HEK293 (cell line): ENCODE measurements at regions not wholly inside any gene's neighbourhood (a gene's known extent, or its start where the extent isn't known, plus 50 kb on each side); places are given as distances from the start of the nearest gene placed in this dataset.

Source experiments
- CTCF ChIA-PET: fragments of 350-600 bp; formaldehyde crosslinking; extraction: SDS; loops from one replicate; lab custom pipeline; 2021; ENCODE audit warnings: antibody characterized with exemption; lab: Yijun Ruan, JAX
- POLR2A ChIA-PET: fragments of 300-600 bp; formaldehyde crosslinking; extraction: SDS; loops from one replicate; lab custom pipeline; 2020; ENCODE audit warnings: antibody characterized with exemption, inconsistent platforms; lab: Yijun Ruan, JAX
- H3K27ac ChIP-seq: fragments of 200-500 bp; sonication (Bioruptor generic); 2 replicates; pipeline ENCODE4 v1.5.1; 2014; ENCODE audit warnings: low read depth, low read length, control low read depth, inconsistent platforms; ENCODE audit errors: extremely low read depth
- H3K36me3 ChIP-seq, 2 experiments: fragments of 200-500 bp in 1 of 2; sonication (Bioruptor generic) in 1 of 2; 1 replicate in 1 of 2; 2 replicates in 1 of 2; pipeline ENCODE4 v1.5.1; 2014 to 2017; ENCODE audit warnings: inconsistent platforms in 2 of 2, low read length in 2 of 2; ENCODE audit not compliant: control insufficient read depth in 2 of 2, insufficient read depth in 1 of 2
- H3K4me1 ChIP-seq: fragments of 200-500 bp; sonication (Bioruptor generic); 2 replicates; pipeline ENCODE4 v1.5.1; 2014; ENCODE audit warnings: mild to moderate bottlenecking, low read length, inconsistent platforms; ENCODE audit not compliant: control insufficient read depth, insufficient read depth
- H3K4me3 ChIP-seq: 2 replicates; pipeline ENCODE4 v1.5.1; 2011; ENCODE audit warnings: low read depth, mild to moderate bottlenecking, control low read depth, low read length, moderate library complexity
- H3K9me3 ChIP-seq: fragments of 200-500 bp; sonication (Bioruptor generic); 2 replicates; pipeline ENCODE4 v1.5.1; 2014; ENCODE audit warnings: low read depth, low read length, inconsistent platforms; ENCODE audit not compliant: control insufficient read depth, insufficient read depth
- ATF2 ChIP-seq: fragments of 450-650 bp; formaldehyde crosslinking; IDR thresholded peaks from 2 replicates; pipeline ENCODE4 v1.5.1; 2016; ENCODE audit warnings: missing biosample characterization, missing genetic modification characterization, low read depth
- BCL11B ChIP-seq: fragments of 450-650 bp; formaldehyde crosslinking; IDR thresholded peaks from 2 replicates; pipeline ENCODE4 v1.5.1; 2016; ENCODE audit warnings: low read depth, missing biosample characterization, missing genetic modification characterization
- HOXD13 ChIP-seq: sonication (generic); formaldehyde crosslinking; IDR thresholded peaks from 2 replicates; pipeline ENCODE4 v1.8.0; 2022; ENCODE audit warnings: missing genetic modification reagents, borderline replicate concordance
- IKZF3 ChIP-seq: fragments of 450-650 bp; IDR thresholded peaks from 2 replicates; pipeline ENCODE4 v1.5.0; 2018; ENCODE audit warnings: missing biosample characterization, mild to moderate bottlenecking, missing genetic modification characterization, moderate library complexity
- KLF8 ChIP-seq: fragments of 450-650 bp; formaldehyde crosslinking; IDR thresholded peaks from 2 replicates; pipeline ENCODE4 v1.5.1; 2016; ENCODE audit warnings: missing biosample characterization, missing genetic modification characterization
- SCRT1 ChIP-seq: fragments of 450-650 bp; formaldehyde crosslinking; IDR thresholded peaks from 2 replicates; pipeline ENCODE4 v1.5.1; 2016; ENCODE audit warnings: missing biosample characterization, missing genetic modification characterization, borderline replicate concordance
- SCRT2 ChIP-seq: fragments of 450-650 bp; formaldehyde crosslinking; IDR thresholded peaks from 2 replicates; pipeline ENCODE4 v1.5.1; 2016; ENCODE audit warnings: missing biosample characterization, missing genetic modification characterization
- ZBTB20 ChIP-seq: fragments of 450-650 bp; formaldehyde crosslinking; IDR thresholded peaks from 2 replicates; pipeline ENCODE4 v1.5.1; 2016; ENCODE audit warnings: missing biosample characterization, missing genetic modification characterization
- ZNF18 ChIP-seq: fragments of 450-650 bp; formaldehyde crosslinking; IDR thresholded peaks from 2 replicates; pipeline ENCODE4 v1.5.1; 2016; ENCODE audit warnings: missing biosample characterization, missing genetic modification characterization
- ZNF341 ChIP-seq: fragments of 450-650 bp; formaldehyde crosslinking; IDR thresholded peaks from 2 replicates; pipeline ENCODE4; 2016; ENCODE audit warnings: low read depth, missing biosample characterization, missing genetic modification characterization
- ZNF473 ChIP-seq: fragments of 450-650 bp; formaldehyde crosslinking; IDR thresholded peaks from 2 replicates; pipeline ENCODE4 v1.5.1; 2017; ENCODE audit warnings: missing biosample characterization, missing genetic modification characterization
- ZNF596 ChIP-seq: fragments of 450-650 bp; IDR thresholded peaks from 2 replicates; pipeline ENCODE4 v1.5.0; 2018; ENCODE audit warnings: missing biosample characterization, mild to moderate bottlenecking, missing genetic modification characterization, moderate library complexity
- ZNF747 ChIP-seq: fragments of 450-650 bp; formaldehyde crosslinking; IDR thresholded peaks from 2 replicates; pipeline ENCODE4 v1.5.1; 2016; ENCODE audit warnings: missing biosample characterization, missing genetic modification characterization
- ZNF785 ChIP-seq: fragments of 450-650 bp; formaldehyde crosslinking; IDR thresholded peaks from 2 replicates; pipeline ENCODE4 v1.5.1; 2016; ENCODE audit warnings: missing biosample characterization, missing genetic modification characterization
- ZSCAN18 ChIP-seq: fragments of 450-650 bp; formaldehyde crosslinking; IDR thresholded peaks from 2 replicates; pipeline ENCODE4 v1.5.1; 2016; ENCODE audit warnings: missing biosample characterization, missing genetic modification characterization
- TF ChIP-seq, protein P1 (sequence below): fragments of 450-650 bp; formaldehyde crosslinking; optimal IDR thresholded peaks from 2 replicates; pipeline ENCODE3; 2016; ENCODE audit warnings: missing biosample characterization, mild to moderate bottlenecking, missing genetic modification characterization
- TF ChIP-seq, protein P2 (sequence below): fragments of 450-650 bp; formaldehyde crosslinking; IDR thresholded peaks from 2 replicates; pipeline ENCODE4 v1.5.1; 2017; ENCODE audit warnings: missing biosample characterization, missing genetic modification characterization
- TF ChIP-seq, protein P3 (sequence below): fragments of 450-650 bp; formaldehyde crosslinking; IDR thresholded peaks from 2 replicates; pipeline ENCODE4 v1.5.1; 2016; ENCODE audit warnings: missing biosample characterization, missing genetic modification characterization
- TF ChIP-seq, protein P4 (sequence below): fragments of 450-650 bp; formaldehyde crosslinking; IDR thresholded peaks from 2 replicates; pipeline ENCODE4 v1.5.1; 2017; ENCODE audit warnings: missing biosample characterization, missing genetic modification characterization
- TF ChIP-seq, protein P5 (sequence below): fragments of 450-650 bp; formaldehyde crosslinking; IDR thresholded peaks from 2 replicates; pipeline ENCODE4 v1.5.1; 2016; ENCODE audit warnings: missing biosample characterization, missing genetic modification characterization, low read depth

- TF ChIP-seq IKZF3 (tag by site-specific recombination): no peak
- no peak for TF ChIP-seq ATF2
- TF ChIP-seq HOXD13 (CRISPR knock-in tag): no peak
- TF ChIP-seq ZNF747 (tag by site-specific recombination): no peak
- TF ChIP-seq, protein P1, sequence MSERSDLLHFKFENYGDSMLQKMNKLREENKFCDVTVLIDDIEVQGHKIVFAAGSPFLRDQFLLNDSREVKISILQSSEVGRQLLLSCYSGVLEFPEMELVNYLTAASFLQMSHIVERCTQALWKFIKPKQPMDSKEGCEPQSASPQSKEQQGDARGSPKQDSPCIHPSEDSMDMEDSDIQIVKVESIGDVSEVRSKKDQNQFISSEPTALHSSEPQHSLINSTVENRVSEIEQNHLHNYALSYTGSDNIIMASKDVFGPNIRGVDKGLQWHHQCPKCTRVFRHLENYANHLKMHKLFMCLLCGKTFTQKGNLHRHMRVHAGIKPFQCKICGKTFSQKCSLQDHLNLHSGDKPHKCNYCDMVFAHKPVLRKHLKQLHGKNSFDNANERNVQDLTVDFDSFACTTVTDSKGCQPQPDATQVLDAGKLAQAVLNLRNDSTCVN (tag by site-specific recombination): no peak
- TF ChIP-seq, protein P2, sequence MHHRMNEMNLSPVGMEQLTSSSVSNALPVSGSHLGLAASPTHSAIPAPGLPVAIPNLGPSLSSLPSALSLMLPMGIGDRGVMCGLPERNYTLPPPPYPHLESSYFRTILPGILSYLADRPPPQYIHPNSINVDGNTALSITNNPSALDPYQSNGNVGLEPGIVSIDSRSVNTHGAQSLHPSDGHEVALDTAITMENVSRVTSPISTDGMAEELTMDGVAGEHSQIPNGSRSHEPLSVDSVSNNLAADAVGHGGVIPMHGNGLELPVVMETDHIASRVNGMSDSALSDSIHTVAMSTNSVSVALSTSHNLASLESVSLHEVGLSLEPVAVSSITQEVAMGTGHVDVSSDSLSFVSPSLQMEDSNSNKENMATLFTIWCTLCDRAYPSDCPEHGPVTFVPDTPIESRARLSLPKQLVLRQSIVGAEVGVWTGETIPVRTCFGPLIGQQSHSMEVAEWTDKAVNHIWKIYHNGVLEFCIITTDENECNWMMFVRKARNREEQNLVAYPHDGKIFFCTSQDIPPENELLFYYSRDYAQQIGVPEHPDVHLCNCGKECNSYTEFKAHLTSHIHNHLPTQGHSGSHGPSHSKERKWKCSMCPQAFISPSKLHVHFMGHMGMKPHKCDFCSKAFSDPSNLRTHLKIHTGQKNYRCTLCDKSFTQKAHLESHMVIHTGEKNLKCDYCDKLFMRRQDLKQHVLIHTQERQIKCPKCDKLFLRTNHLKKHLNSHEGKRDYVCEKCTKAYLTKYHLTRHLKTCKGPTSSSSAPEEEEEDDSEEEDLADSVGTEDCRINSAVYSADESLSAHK (tag by site-specific recombination): no peak
- no peak for TF ChIP-seq BCL11B (tag by site-specific recombination)
- no peak for TF ChIP-seq ZNF596 (tag by site-specific recombination)
- TF ChIP-seq, protein P3, sequence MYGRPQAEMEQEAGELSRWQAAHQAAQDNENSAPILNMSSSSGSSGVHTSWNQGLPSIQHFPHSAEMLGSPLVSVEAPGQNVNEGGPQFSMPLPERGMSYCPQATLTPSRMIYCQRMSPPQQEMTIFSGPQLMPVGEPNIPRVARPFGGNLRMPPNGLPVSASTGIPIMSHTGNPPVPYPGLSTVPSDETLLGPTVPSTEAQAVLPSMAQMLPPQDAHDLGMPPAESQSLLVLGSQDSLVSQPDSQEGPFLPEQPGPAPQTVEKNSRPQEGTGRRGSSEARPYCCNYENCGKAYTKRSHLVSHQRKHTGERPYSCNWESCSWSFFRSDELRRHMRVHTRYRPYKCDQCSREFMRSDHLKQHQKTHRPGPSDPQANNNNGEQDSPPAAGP (tag by site-specific recombination): no peak
- TF ChIP-seq KLF8: no peak
- no peak for TF ChIP-seq ZNF785 (tag by site-specific recombination)
- Histone ChIP-seq H3K9me3 (no peaks in the 10 kb centered on the region), H3K36me3 (no peaks in the 10 kb centered on the region), H3K4me1 (peaks cover 4% of the 10 kb centered on the region; the same call in 1 of the 2 replicates), H3K27ac (no peak overlapping the region), H3K4me3 (no peak overlapping the region)
- ChIA-PET CTCF (no interaction called here), POLR2A (no interaction called here)
Observed at GRCh38 chr10:118118716-118119115, 72.0 kb upstream of the RAB11FIP2 start.

GRCh38 chr10:118116715-118117449, 70.1 kb upstream of the RAB11FIP2 start:
- Histone ChIP-seq H3K27ac (no peak overlapping the region), H3K4me3 (no peak overlapping the region), H3K36me3 (no peaks in the 10 kb centered on the region), H3K4me1 (peaks cover 4% of the 10 kb centered on the region; the same call in 1 of the 2 replicates), H3K9me3 (no peaks in the 10 kb centered on the region)
- POLR2A ChIA-PET: no interaction called here
- CTCF ChIA-PET: no interaction called here
- TF ChIP-seq, protein P4, sequence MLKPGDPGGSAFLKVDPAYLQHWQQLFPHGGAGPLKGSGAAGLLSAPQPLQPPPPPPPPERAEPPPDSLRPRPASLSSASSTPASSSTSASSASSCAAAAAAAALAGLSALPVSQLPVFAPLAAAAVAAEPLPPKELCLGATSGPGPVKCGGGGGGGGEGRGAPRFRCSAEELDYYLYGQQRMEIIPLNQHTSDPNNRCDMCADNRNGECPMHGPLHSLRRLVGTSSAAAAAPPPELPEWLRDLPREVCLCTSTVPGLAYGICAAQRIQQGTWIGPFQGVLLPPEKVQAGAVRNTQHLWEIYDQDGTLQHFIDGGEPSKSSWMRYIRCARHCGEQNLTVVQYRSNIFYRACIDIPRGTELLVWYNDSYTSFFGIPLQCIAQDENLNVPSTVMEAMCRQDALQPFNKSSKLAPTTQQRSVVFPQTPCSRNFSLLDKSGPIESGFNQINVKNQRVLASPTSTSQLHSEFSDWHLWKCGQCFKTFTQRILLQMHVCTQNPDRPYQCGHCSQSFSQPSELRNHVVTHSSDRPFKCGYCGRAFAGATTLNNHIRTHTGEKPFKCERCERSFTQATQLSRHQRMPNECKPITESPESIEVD (tag by site-specific recombination): 0 out of 2 replicates have a peak, but pooled peaks have one; percentile 4
- no peak for TF ChIP-seq ZBTB20 (tag by site-specific recombination)
- TF ChIP-seq, protein P5, sequence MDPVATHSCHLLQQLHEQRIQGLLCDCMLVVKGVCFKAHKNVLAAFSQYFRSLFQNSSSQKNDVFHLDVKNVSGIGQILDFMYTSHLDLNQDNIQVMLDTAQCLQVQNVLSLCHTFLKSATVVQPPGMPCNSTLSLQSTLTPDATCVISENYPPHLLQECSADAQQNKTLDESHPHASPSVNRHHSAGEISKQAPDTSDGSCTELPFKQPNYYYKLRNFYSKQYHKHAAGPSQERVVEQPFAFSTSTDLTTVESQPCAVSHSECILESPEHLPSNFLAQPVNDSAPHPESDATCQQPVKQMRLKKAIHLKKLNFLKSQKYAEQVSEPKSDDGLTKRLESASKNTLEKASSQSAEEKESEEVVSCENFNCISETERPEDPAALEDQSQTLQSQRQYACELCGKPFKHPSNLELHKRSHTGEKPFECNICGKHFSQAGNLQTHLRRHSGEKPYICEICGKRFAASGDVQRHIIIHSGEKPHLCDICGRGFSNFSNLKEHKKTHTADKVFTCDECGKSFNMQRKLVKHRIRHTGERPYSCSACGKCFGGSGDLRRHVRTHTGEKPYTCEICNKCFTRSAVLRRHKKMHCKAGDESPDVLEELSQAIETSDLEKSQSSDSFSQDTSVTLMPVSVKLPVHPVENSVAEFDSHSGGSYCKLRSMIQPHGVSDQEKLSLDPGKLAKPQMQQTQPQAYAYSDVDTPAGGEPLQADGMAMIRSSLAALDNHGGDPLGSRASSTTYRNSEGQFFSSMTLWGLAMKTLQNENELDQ (tag by site-specific recombination): no peak
- peak; percentile 67 for TF ChIP-seq SCRT2 (tag by site-specific recombination)
- TF ChIP-seq ZNF473 (tag by site-specific recombination): no peak
- 0 out of 2 replicates have a peak, but pooled peaks have one; percentile 25 for TF ChIP-seq SCRT1 (tag by site-specific recombination)
- no peak for TF ChIP-seq ZNF18 (tag by site-specific recombination)
- TF ChIP-seq ZSCAN18 (tag by site-specific recombination): no peak
- 0 out of 2 replicates have a peak, but pooled peaks have one; percentile 15 for TF ChIP-seq ZNF341 (tag by site-specific recombination)
